Prostate gland (tissue), 2 donors: ENCODE measurements at regions not wholly inside any gene's neighbourhood (a gene's known extent, or its start where the extent isn't known, plus 50 kb on each side); places are given as distances from the start of the nearest gene placed in this dataset.
"Not testable (repeated sequence)": the region's sequence is repeated elsewhere in the genome, so short reads cannot be mapped to it uniquely, and the experiment has no call there.

ENCODE experiments used
- POLR2A ChIP-seq: fragments of 450-650 bp; IDR thresholded peaks from one replicate; pipeline ENCODE4 v1.6.1; 2016; ENCODE audit warnings: antibody characterized with exemption, mild to moderate bottlenecking
- POLR2AphosphoS5 ChIP-seq: sonication (generic); formaldehyde crosslinking; IDR thresholded peaks from one replicate; pipeline ENCODE4 v1.6.1; 2017; ENCODE audit warnings: antibody characterized with exemption
- TF ChIP-seq, protein P1 (sequence below), 4 experiments: fragments of 200-600 bp in 2 of 4; fragments of 450-650 bp in 2 of 4; sonication (generic) in 2 of 4; IDR thresholded peaks; 1 replicate in 3 of 4; 2 replicates in 1 of 4; pipeline ENCODE4 v1.5.1; 2016 to 2019; ENCODE audit warnings: antibody characterized with exemption in 4 of 4, mild to moderate bottlenecking in 2 of 4, moderate library complexity in 2 of 4

GRCh38 chr13:52309833-52310232 is 96.1 kb downstream of the THSD1 start:
- TF ChIP-seq, protein P1, sequence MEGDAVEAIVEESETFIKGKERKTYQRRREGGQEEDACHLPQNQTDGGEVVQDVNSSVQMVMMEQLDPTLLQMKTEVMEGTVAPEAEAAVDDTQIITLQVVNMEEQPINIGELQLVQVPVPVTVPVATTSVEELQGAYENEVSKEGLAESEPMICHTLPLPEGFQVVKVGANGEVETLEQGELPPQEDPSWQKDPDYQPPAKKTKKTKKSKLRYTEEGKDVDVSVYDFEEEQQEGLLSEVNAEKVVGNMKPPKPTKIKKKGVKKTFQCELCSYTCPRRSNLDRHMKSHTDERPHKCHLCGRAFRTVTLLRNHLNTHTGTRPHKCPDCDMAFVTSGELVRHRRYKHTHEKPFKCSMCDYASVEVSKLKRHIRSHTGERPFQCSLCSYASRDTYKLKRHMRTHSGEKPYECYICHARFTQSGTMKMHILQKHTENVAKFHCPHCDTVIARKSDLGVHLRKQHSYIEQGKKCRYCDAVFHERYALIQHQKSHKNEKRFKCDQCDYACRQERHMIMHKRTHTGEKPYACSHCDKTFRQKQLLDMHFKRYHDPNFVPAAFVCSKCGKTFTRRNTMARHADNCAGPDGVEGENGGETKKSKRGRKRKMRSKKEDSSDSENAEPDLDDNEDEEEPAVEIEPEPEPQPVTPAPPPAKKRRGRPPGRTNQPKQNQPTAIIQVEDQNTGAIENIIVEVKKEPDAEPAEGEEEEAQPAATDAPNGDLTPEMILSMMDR (IDR thresholded peaks at IDR 0.05) = not testable (repeated sequence)
- not testable (repeated sequence) for TF ChIP-seq POLR2A, POLR2AphosphoS5
